ENCODE measurements at regions not wholly inside any gene's neighbourhood (a gene's known extent, or its start where the extent isn't known, plus 50 kb on each side); places are given as distances from the start of the nearest gene placed in this dataset.
A peak's percentile ranks its signal among the peaks of the same experiment; 100 is the strongest.
"Not testable (repeated sequence)": the region's sequence is repeated elsewhere in the genome, so short reads cannot be mapped to it uniquely, and the experiment has no call there.

DNA sequence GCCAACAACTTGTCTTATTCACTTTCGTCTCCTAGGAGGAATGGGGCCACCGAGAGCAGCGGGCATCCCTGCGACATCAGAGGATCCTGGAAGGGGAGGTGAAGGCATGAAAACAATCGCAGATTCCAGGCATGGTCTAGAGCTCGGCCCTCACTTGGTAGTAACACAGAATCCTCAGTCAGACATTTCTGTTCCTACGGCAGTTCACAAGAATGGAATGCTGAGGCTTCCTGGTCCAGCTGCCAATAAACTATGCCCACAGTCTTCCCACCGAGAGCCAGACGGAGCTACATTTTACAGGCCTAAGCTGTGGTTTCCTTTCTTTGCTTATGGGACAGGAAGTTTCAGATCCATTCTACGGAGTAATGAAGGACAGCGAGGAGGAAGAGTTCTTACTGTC lies 75.8 kb downstream of the OR13A1 start:
- no peak for DNase-seq

DNA sequence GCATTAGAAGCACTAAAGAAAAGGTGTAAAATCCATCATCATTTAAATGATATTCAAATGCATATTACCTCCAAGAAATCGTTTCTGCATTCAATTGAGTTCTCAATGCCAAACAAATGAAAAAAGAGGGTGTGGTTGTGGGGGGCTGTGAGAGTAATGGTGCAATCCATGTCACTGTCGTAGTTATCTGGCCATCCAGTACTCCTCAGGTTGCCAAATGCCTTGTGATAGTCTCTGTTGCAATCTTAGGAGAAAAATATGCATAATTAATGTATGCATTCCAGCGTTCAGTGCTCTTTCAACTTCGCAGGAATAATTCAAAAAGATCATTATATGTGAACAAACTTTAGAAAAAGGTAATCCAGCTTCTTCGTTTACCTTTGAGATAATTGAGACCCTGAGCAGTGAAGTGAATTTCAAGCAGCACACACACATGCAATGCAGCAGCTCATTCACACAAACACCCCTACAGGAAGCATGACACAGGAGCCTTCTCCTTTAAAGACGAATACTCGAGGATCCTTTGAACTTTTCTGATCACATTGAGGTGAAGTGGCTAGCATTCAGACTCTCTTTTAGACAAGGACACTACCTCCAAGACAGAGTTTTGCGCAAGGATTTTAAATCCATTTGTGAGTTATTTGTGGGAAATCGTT lies 73.4 kb downstream of the OR13A1 start:
- no peak for DNase-seq
- Histone ChIP-seq H3K4me3 (no peak overlapping the region), H3K4me1 (no peaks in the 10 kb centered on the region), H3K27ac (no peak overlapping the region), H3K9me3 (replicated peaks) (no peaks in the 10 kb centered on the region), H3K27me3 (no peaks in the 10 kb centered on the region), H3K36me3 (no peaks in the 10 kb centered on the region)

More for the DNA sequence above, 75.8 kb downstream of the OR13A1 start:
- H3K36me3 ChIP-seq = no peaks in the 10 kb centered on the region
- H3K4me1 ChIP-seq = no peaks in the 10 kb centered on the region
- H3K9me3 ChIP-seq (replicated peaks) = no peaks in the 10 kb centered on the region
- no peaks in the 10 kb centered on the region for H3K27me3 ChIP-seq
- no peak overlapping the region for H3K4me3 ChIP-seq
- H3K27ac ChIP-seq = no peak overlapping the region

DNA sequence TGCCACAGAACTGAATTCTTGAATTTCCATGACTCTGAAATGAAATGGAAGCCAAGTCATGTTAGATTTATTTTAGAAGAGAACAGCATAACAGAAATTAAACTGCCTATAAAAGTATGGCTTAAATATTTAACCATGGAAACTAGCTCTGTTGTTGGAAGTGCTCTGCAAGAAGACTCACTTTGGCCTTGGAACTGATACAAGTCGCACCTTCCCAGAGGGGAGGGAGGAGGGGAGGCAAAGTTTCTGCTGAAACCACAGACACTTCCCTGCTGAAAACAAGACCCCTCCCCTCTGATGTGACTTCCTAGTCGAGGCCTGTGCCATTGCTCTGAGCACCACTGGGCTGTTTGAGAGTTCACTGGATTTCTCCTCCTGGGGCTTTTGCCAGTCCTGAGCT lies 72.1 kb downstream of the OR13A1 start:
- Histone ChIP-seq H3K4me1 (no peaks in the 10 kb centered on the region), H3K36me3 (no peaks in the 10 kb centered on the region), H3K27ac (no peak overlapping the region), H3K4me3 (no peak overlapping the region), H3K27me3 (no peaks in the 10 kb centered on the region), H3K9me3 (replicated peaks) (no peaks in the 10 kb centered on the region)
- no peak for DNase-seq

DNA sequence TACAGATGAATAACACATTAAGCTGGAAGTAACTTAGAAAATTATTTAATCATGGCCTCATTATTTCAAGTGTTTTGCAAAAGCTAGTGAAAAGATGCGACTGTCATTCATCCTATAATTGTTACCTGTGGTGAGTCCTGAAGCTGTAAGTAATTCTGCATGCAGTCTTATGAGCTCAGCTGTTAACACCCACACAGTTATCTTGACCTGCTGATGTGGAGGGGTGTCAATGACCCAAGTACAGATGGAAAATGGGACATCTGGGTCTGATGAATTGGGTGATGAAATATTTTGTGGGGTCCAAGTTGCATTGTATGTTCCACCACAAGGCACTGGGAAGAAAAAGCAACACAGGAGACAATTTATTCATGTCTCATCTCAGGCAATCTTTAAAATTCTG lies 68.9 kb downstream of the OR13A1 start:
- no peak overlapping the region for H3K4me3 ChIP-seq
- DNase-seq = no peak
- H3K27ac ChIP-seq = no peak overlapping the region
- H3K4me1 ChIP-seq = no peaks in the 10 kb centered on the region
- no peaks in the 10 kb centered on the region for H3K9me3 ChIP-seq (replicated peaks)
- no peaks in the 10 kb centered on the region for H3K27me3 ChIP-seq
- no peaks in the 10 kb centered on the region for H3K36me3 ChIP-seq

DNA sequence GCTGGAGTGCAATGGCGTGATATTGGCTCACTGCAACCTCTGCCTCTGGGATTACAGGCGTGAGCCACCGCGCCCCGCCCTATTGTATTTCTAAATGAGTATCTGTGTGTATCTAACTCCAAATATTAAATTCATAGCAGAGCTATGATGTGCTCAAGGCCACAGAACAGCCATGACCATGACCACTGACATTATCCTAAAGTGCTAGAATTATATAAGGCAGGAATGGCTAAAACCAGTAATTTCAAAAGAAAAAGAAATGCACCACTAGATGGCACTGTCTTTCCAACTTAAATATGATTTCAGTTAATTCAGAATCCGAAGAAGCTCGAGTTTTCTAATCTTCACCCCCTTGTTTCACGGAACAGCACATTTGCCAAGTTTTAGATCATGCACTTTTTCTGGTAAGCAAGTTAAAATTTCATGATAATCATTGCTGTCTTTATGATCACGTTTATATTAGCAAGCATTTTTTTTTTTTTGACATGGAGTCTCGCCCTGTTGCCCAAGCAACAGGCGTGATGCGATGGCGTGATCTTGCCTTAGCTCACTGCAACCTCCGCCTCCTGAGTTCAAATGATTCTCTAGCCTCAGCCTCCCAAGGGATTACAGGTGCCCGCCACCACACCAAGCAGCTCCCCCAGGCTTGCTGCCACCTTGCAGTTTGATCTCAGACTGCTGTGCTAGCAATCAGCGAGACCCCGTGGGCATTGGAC lies 65.3 kb downstream of the OR13A1 start:
- Histone ChIP-seq H3K27ac (no peak overlapping the region), H3K9me3 (replicated peaks) (no peaks in the 10 kb centered on the region), H3K27me3 (no peaks in the 10 kb centered on the region), H3K36me3 (no peaks in the 10 kb centered on the region), H3K4me1 (no peaks in the 10 kb centered on the region), H3K4me3 (no peak overlapping the region)
- DNase-seq = peak in 1 of 2 experiments; percentile 55

DNA sequence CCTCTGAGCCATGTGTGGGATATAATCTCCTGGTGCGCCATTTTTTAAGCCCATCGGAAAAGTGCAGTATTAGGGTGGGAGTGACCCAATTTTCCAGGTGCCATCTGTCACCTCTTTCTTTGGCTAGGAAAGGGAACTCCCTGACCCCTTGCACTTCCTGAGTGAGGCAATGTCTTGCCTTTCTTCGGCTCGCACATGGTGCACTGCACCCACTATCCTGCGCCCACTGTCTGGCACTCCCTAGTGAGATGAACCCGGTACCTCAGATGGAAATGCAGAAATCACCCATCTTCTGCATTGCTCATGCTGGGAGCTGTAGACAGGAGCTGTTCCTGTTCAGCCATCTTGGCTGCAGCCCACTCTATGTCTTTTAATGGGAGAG lies 64.7 kb downstream of the OR13A1 start:
- H3K9me3 ChIP-seq (replicated peaks) = not testable (repeated sequence)

More for the DNA sequence above, 64.7 kb downstream of the OR13A1 start:
- not testable (repeated sequence) for H3K27ac ChIP-seq, H3K27me3 ChIP-seq, H3K36me3 ChIP-seq, DNase-seq, H3K4me3 ChIP-seq, H3K4me1 ChIP-seq
